HG03066 (cell line): ENCODE measurements at regions not wholly inside any gene's neighbourhood (a gene's known extent, or its start where the extent isn't known, plus 50 kb on each side); places are given as distances from the start of the nearest gene placed in this dataset.
A peak's percentile ranks its signal among the peaks of the same experiment; 100 is the strongest.

Source experiments
- ATAC-seq: cut with Tn5 transposase; IDR thresholded peaks from one replicate; pipeline ENCODE4 v1.9.1; 2021; ENCODE audit warnings: low read depth; ENCODE audit not compliant: unreplicated experiment

GRCh38 chr1:221633841-221634409 lies 108.0 kb downstream of the DUSP10 start:
- no peak for ATAC-seq

- no peak for ATAC-seq
Observed at GRCh38 chr1:221634606-221635005, 107.3 kb downstream of the DUSP10 start.

GRCh38 chr1:221635305-221635704 lies 106.6 kb downstream of the DUSP10 start:
- ATAC-seq: no peak

GRCh38 chr1:221636096-221636495 lies 105.8 kb downstream of the DUSP10 start:
- ATAC-seq: no peak

- no peak for ATAC-seq
Observed at GRCh38 chr1:221636967-221637366, 104.9 kb downstream of the DUSP10 start.

GRCh38 chr1:221637641-221638041 lies 104.2 kb downstream of the DUSP10 start:
- ATAC-seq: no peak

GRCh38 chr1:221638595-221638994 lies 103.3 kb downstream of the DUSP10 start:
- no peak for ATAC-seq

- no peak for ATAC-seq
Observed at GRCh38 chr1:221641811-221642210, 100.1 kb downstream of the DUSP10 start.

GRCh38 chr1:221643404-221644144 lies 98.3 kb downstream of the DUSP10 start:
- peak; percentile 65 for ATAC-seq

- ATAC-seq: peak; percentile 18
Observed at GRCh38 chr1:221644145-221644448, 97.8 kb downstream of the DUSP10 start.

GRCh38 chr1:221644663-221645258 lies 97.1 kb downstream of the DUSP10 start:
- peak; percentile 46 for ATAC-seq

- no peak for ATAC-seq
Observed at GRCh38 chr1:221648201-221648600, 93.7 kb downstream of the DUSP10 start.
